H1 (cell line): ENCODE measurements at regions not wholly inside any gene's neighbourhood (a gene's known extent, or its start where the extent isn't known, plus 50 kb on each side); places are given as distances from the start of the nearest gene placed in this dataset.

Experiments used
- CTCF ChIA-PET: fragments of 300-600 bp; sonication (Branson Sonifier 250); formaldehyde crosslinking; loops from one replicate; lab custom pipeline; 2021; ENCODE audit not compliant: partially characterized antibody; lab: Charles Lee
- POLR2A ChIA-PET: fragments of 300-600 bp; sonication (Branson Sonifier 250); formaldehyde crosslinking; loops from one replicate; lab custom pipeline; 2021; ENCODE audit warnings: inconsistent platforms; ENCODE audit not compliant: partially characterized antibody; lab: Charles Lee
- DNase-seq, 2 experiments: peaks; one replicate each; pipeline versions ENCODE4 v3.0.0 to v3.0.0-alpha.2; 2010 to 2022; ENCODE audit warnings: low spot score in 2 of 2, low read depth in 1 of 2, mixed read lengths in 1 of 2
- FAIRE-seq: peaks from 2 replicates; lab custom pipeline; 2011; peaks lifted over from hg19 to GRCh38; lab: Jason Lieb, UNC
- H2AFZ ChIP-seq: 2 replicates; pipeline ENCODE4 v1.8.1; 2012; ENCODE audit warnings: low read length, inconsistent platforms
- H2AK5ac ChIP-seq: 2 replicates; pipeline ENCODE4 v1.6.1; 2013; ENCODE audit warnings: low read depth, low read length
- H2BK120ac ChIP-seq: replicated peaks from 2 replicates; pipeline ENCODE3; 2013; ENCODE audit warnings: low read depth, low read length, inconsistent platforms
- H2BK12ac ChIP-seq: 2 replicates; pipeline ENCODE4 v1.6.1; 2013; ENCODE audit warnings: low read depth, low read length
- H2BK15ac ChIP-seq: 2 replicates; pipeline ENCODE4 v1.6.1; 2013; ENCODE audit warnings: low read length
- H2BK20ac ChIP-seq: 2 replicates; pipeline ENCODE4 v1.6.1; 2013; ENCODE audit warnings: low read length
- H2BK5ac ChIP-seq: 2 replicates; pipeline ENCODE4 v1.6.1; 2013; ENCODE audit warnings: low read depth, low read length
- H3K14ac ChIP-seq: 2 replicates; pipeline ENCODE4 v1.6.1; 2013; ENCODE audit warnings: inconsistent platforms; ENCODE audit not compliant: insufficient read length
- H3K18ac ChIP-seq: 2 replicates; pipeline ENCODE4 v1.6.1; 2013; ENCODE audit warnings: low read length; ENCODE audit errors: extremely low read depth
- H3K23ac ChIP-seq: 2 replicates; pipeline ENCODE4 v1.6.1; 2013; ENCODE audit warnings: inconsistent platforms; ENCODE audit not compliant: insufficient read length
- H3K23me2 ChIP-seq: 2 replicates; pipeline ENCODE4 v1.6.1; 2013; ENCODE audit warnings: low read depth, low read length
- H3K27ac ChIP-seq: 2 replicates; pipeline ENCODE4 v1.6.1; 2011; ENCODE audit warnings: low read depth, low read length, inconsistent platforms
- H3K27me3 ChIP-seq, 4 experiments: replicated peaks in 1 of 4; 1 replicate in 1 of 4; 2 replicates in 3 of 4; pipeline versions ENCODE4 v1.6.1 to v1.8.1; 2011 to 2013; ENCODE audit warnings: low read length in 3 of 4, mild to moderate bottlenecking in 3 of 4, inconsistent platforms in 2 of 4, mixed read lengths in 2 of 4, moderate library complexity in 1 of 4; ENCODE audit not compliant: control insufficient read depth in 3 of 4, insufficient read depth in 3 of 4; ENCODE audit errors: extremely low read depth in 1 of 4
- H3K36me3 ChIP-seq, 4 experiments: 2 replicates each; pipeline versions ENCODE4 v1.6.1 to v1.8.1; 2011 to 2013; ENCODE audit warnings: mild to moderate bottlenecking in 4 of 4, low read length in 3 of 4, moderate library complexity in 2 of 4, control low read depth in 1 of 4, inconsistent platforms in 1 of 4; ENCODE audit not compliant: insufficient read depth in 4 of 4, control insufficient read depth in 2 of 4
- H3K4ac ChIP-seq: replicated peaks from 2 replicates; pipeline ENCODE3; 2013; ENCODE audit warnings: low read length, low read depth, mixed read lengths, inconsistent platforms; ENCODE audit not compliant: insufficient read length
- H3K4me1 ChIP-seq, 4 experiments: replicated peaks in 1 of 4; 1 replicate in 1 of 4; 2 replicates in 3 of 4; pipeline versions ENCODE4 v1.6.1 to v1.8.1; 2011 to 2013; ENCODE audit warnings: low read length in 3 of 4, inconsistent platforms in 2 of 4, mixed read lengths in 1 of 4; ENCODE audit not compliant: insufficient read depth in 4 of 4, control insufficient read depth in 3 of 4
- H3K4me2 ChIP-seq, 2 experiments: 2 replicates each; pipeline versions ENCODE4 v1.6.1 to v1.8.1; 2011 to 2013; ENCODE audit warnings: low read depth in 2 of 2, low read length in 2 of 2, control low read depth in 1 of 2, inconsistent platforms in 1 of 2, mild to moderate bottlenecking in 1 of 2; ENCODE audit not compliant: insufficient read depth in 1 of 2
- H3K4me3 ChIP-seq, 4 experiments: fragments of 200-600, 300-600 bp in 1 of 4; sonication (generic), shearing (Covaris generic), sonication (Bioruptor Twin) in 1 of 4; 2 replicates each; pipeline versions ENCODE4 v1.5.1 to v1.8.1; 2011 to 2016; ENCODE audit warnings: low read length in 4 of 4, low read depth in 3 of 4, control low read depth in 2 of 4, inconsistent platforms in 2 of 4, mild to moderate bottlenecking in 2 of 4, mixed read lengths in 1 of 4, moderate library complexity in 1 of 4; ENCODE audit not compliant: insufficient read depth in 2 of 4; ENCODE audit errors: extremely low read depth in 1 of 4
- H3K56ac ChIP-seq: replicated peaks from 2 replicates; pipeline ENCODE3; 2013; ENCODE audit warnings: low read depth, mild to moderate bottlenecking, mixed read lengths, low read length, inconsistent platforms; ENCODE audit not compliant: insufficient read length
- H3K79me1 ChIP-seq: 2 replicates; pipeline ENCODE4 v1.6.1; 2013; ENCODE audit warnings: low read depth, low read length, control low read depth
- H3K79me2 ChIP-seq, 2 experiments: 2 replicates each; pipeline versions ENCODE4 v1.6.1 to v1.8.1; 2012 to 2013; ENCODE audit warnings: low read length in 2 of 2, mild to moderate bottlenecking in 2 of 2, inconsistent platforms in 1 of 2; ENCODE audit not compliant: insufficient read depth in 2 of 2, control insufficient read depth in 1 of 2
- H3K9ac ChIP-seq, 4 experiments: replicated peaks in 1 of 4; 1 replicate in 1 of 4; 2 replicates in 3 of 4; pipeline versions ENCODE4 v1.6.1 to v1.8.1; 2011 to 2013; ENCODE audit warnings: low read depth in 3 of 4, low read length in 3 of 4, control low read depth in 2 of 4, mild to moderate bottlenecking in 2 of 4, moderate library complexity in 2 of 4, inconsistent platforms in 1 of 4; ENCODE audit errors: extremely low read depth in 1 of 4
- H3K9me3 ChIP-seq, 2 experiments: 2 replicates each; pipeline versions ENCODE4 v1.6.1 to v1.8.1; 2012 to 2013; ENCODE audit warnings: mild to moderate bottlenecking in 2 of 2, moderate library complexity in 2 of 2, control low read depth in 1 of 2, inconsistent platforms in 1 of 2, low read depth in 1 of 2, low read length in 1 of 2, mixed read lengths in 1 of 2; ENCODE audit not compliant: insufficient read depth in 2 of 2
- H4K20me1 ChIP-seq, 2 experiments: replicated peaks in 1 of 2; 2 replicates each; pipeline versions ENCODE3 to v1.8.1; 2011 to 2013; ENCODE audit warnings: inconsistent platforms in 2 of 2, low read length in 2 of 2, mild to moderate bottlenecking in 1 of 2; ENCODE audit not compliant: insufficient read depth in 2 of 2, control insufficient read depth in 1 of 2
- H4K5ac ChIP-seq: 2 replicates; pipeline ENCODE4 v1.6.1; 2013; ENCODE audit warnings: low read length, low read depth, mixed read lengths, inconsistent platforms; ENCODE audit not compliant: insufficient read length
- H4K8ac ChIP-seq: 2 replicates; pipeline ENCODE4 v1.8.0; 2013; ENCODE audit warnings: mild to moderate bottlenecking, moderate library complexity, low read length, inconsistent platforms; ENCODE audit not compliant: insufficient read depth; ENCODE audit errors: extremely low read depth
- H4K91ac ChIP-seq: replicated peaks from 2 replicates; pipeline ENCODE3; 2013; ENCODE audit warnings: low read length, mixed read lengths, inconsistent platforms; ENCODE audit not compliant: insufficient read length
- ASH2L ChIP-seq: fragments of 200-600, 300-600 bp; sonication (generic); IDR thresholded peaks from one replicate; pipeline ENCODE4 v1.7.1; 2017; ENCODE audit warnings: low read length
- CHD2 ChIP-seq: IDR thresholded peaks from 2 replicates; pipeline ENCODE4 v1.6.1; 2012; ENCODE audit warnings: low read length, improper control_type of control experiment
- EZH2 ChIP-seq: fragments of 200-600 bp; sonication (generic); IDR thresholded peaks from 2 replicates; pipeline ENCODE4 v1.7.1; 2012; ENCODE audit warnings: low read depth, mild to moderate bottlenecking, moderate library complexity, low read length, inconsistent platforms; ENCODE audit not compliant: severe bottlenecking
- FOSL1 ChIP-seq: IDR thresholded peaks from 2 replicates; pipeline ENCODE4 v1.6.1; 2011; ENCODE audit warnings: mild to moderate bottlenecking, low read depth, low read length, moderate library complexity; ENCODE audit not compliant: insufficient read depth
- HDAC2 ChIP-seq, 2 experiments: fragments of 300-600 bp in 1 of 2; sonication (generic) in 1 of 2; IDR thresholded peaks; 2 replicates each; pipeline ENCODE4 v1.6.1; 2011 to 2012; ENCODE audit warnings: low read depth in 2 of 2, low read length in 2 of 2, mild to moderate bottlenecking in 2 of 2, moderate library complexity in 2 of 2, borderline replicate concordance in 1 of 2, inconsistent platforms in 1 of 2
- JUN ChIP-seq: IDR thresholded peaks from 2 replicates; pipeline ENCODE4 v1.6.1; 2011; ENCODE audit warnings: low read depth, mild to moderate bottlenecking, improper control_type of control experiment, low read length
- KDM1A ChIP-seq: fragments of 200-600, 300-600 bp; sonication (generic); IDR thresholded peaks from 2 replicates; pipeline ENCODE4 v1.7.1; 2016; ENCODE audit warnings: mild to moderate bottlenecking, low read length, borderline replicate concordance
- POU5F1 ChIP-seq: IDR thresholded peaks from 2 replicates; pipeline ENCODE4 v1.6.1; 2011; ENCODE audit warnings: low read depth, mild to moderate bottlenecking, low read length, moderate library complexity
- SP2 ChIP-seq: IDR thresholded peaks from 2 replicates; pipeline ENCODE4 v1.6.1; 2012; ENCODE audit warnings: mild to moderate bottlenecking, low read length, inconsistent platforms
- SRF ChIP-seq: IDR thresholded peaks from 2 replicates; pipeline ENCODE4 v1.6.1; 2011; ENCODE audit warnings: mild to moderate bottlenecking, low read depth, low read length, moderate library complexity
- TAF1 ChIP-seq: IDR thresholded peaks from 2 replicates; pipeline ENCODE4 v1.6.1; 2011; ENCODE audit warnings: mild to moderate bottlenecking, low read depth, low read length
- YY1 ChIP-seq: IDR thresholded peaks from 2 replicates; pipeline ENCODE4 v1.6.1; 2011; ENCODE audit warnings: low read depth, mild to moderate bottlenecking, low read length
- WGBS, 2 experiments: shearing (Covaris generic) in 1 of 2; methylation state at CpG; one replicate each; pipeline versions ENCODE4 v1.1.6 to v1.1.7; 2013 to 2015; ENCODE audit warnings: low lambda C conversion rate in 2 of 2, mixed read lengths in 2 of 2, inconsistent platforms in 1 of 2, low coverage in 1 of 2, missing lambda C conversion rate in 1 of 2; ENCODE audit not compliant: insufficient replicate concordance in 2 of 2, insufficient coverage in 1 of 2, insufficient read length in 1 of 2; ENCODE audit errors: extremely low coverage in 1 of 2, missing lambda C conversion rate in 1 of 2; 5-methylcytosine and 5-hydroxymethylcytosine counted together
- TF ChIP-seq, protein P1 (sequence below), 3 experiments: IDR thresholded peaks; 1 replicate in 2 of 3; 2 replicates in 1 of 3; pipeline versions ENCODE4 v1.5.1 to v1.6.1; 2011; ENCODE audit warnings: low read length in 3 of 3, mild to moderate bottlenecking in 3 of 3, inconsistent platforms in 2 of 3, low read depth in 1 of 3, moderate library complexity in 1 of 3; ENCODE audit not compliant: insufficient read depth in 1 of 3; ENCODE audit errors: control extremely low read depth in 1 of 3

DNA sequence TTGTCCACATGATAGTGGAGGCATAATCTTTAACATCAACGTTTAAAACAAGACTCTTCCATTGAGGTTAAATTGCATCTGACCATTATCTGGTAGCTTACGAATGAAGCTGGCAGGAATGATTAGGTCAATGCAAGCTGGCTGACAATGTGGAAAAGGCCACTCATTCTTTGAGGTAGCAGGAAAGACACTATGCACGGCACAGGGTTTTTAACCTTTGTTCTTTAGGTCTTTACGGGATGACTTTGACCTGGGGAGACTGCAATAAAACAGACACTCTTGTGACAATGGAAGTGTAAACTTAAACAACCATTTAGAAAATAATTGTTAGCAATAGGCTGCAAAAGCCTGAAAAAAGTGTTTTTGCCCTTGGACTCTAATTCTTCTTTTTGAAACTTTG is 193.8 kb upstream of the FOXD3 start:
- H4K91ac ChIP-seq, result no peak overlapping the region
- no peaks in the 10 kb centered on the region for H4K20me1 ChIP-seq
- H2BK120ac ChIP-seq, result no peak overlapping the region
- no peak overlapping the region for H3K18ac ChIP-seq
- no peak overlapping the region for H3K27ac ChIP-seq
- H2AK5ac ChIP-seq, result no peak overlapping the region
- no peak overlapping the region for H3K23ac ChIP-seq
- no peak overlapping the region for H3K56ac ChIP-seq
- no peak overlapping the region for H2BK12ac ChIP-seq
- H3K4me2 ChIP-seq, result no peak overlapping the region
- H3K79me1 ChIP-seq, result no peaks in the 10 kb centered on the region
- no peaks in the 10 kb centered on the region for H3K79me2 ChIP-seq
- H3K9me3 ChIP-seq, result no peaks in the 10 kb centered on the region
- FAIRE-seq (no peak), DNase-seq (no peak)
- no peaks in the 10 kb centered on the region for H3K36me3 ChIP-seq
- no peaks in the 10 kb centered on the region for H3K27me3 ChIP-seq
- no peak overlapping the region for H3K4me3 ChIP-seq
- H2AFZ ChIP-seq, result no peak overlapping the region
- CTCF ChIA-PET, result interaction anchor here (0.9 to 2.4 kb wide), 2 partner anchors 20 to 43 kb away, joined by 3 to 7 read pairs; no protein-coding TSS in a partner anchor
- no peak overlapping the region for H4K5ac ChIP-seq
- no peaks in the 10 kb centered on the region for H3K23me2 ChIP-seq
- H3K4me1 ChIP-seq, result no peaks in the 10 kb centered on the region
- no peak overlapping the region for H3K14ac ChIP-seq
- H3K4ac ChIP-seq, result no peak overlapping the region
- H3K9ac ChIP-seq, result no peak overlapping the region
- H4K8ac ChIP-seq, result no peak overlapping the region
- H2BK15ac ChIP-seq, result no peak overlapping the region
- H2BK20ac ChIP-seq, result no peak overlapping the region
- 84% methylated on average over 4 of the region's 4 CpGs; no CpG with 5 or more reads in 1 of the 2 experiments for WGBS, 2 experiments
- POLR2A ChIA-PET, result no interaction called here
- H2BK5ac ChIP-seq, result no peak overlapping the region
- TF ChIP-seq, protein P1, sequence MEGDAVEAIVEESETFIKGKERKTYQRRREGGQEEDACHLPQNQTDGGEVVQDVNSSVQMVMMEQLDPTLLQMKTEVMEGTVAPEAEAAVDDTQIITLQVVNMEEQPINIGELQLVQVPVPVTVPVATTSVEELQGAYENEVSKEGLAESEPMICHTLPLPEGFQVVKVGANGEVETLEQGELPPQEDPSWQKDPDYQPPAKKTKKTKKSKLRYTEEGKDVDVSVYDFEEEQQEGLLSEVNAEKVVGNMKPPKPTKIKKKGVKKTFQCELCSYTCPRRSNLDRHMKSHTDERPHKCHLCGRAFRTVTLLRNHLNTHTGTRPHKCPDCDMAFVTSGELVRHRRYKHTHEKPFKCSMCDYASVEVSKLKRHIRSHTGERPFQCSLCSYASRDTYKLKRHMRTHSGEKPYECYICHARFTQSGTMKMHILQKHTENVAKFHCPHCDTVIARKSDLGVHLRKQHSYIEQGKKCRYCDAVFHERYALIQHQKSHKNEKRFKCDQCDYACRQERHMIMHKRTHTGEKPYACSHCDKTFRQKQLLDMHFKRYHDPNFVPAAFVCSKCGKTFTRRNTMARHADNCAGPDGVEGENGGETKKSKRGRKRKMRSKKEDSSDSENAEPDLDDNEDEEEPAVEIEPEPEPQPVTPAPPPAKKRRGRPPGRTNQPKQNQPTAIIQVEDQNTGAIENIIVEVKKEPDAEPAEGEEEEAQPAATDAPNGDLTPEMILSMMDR (IDR thresholded peaks at IDR 0.05; ENCODE audit: control extremely low read depth in 1 of 3, insufficient read depth in 1 of 3, low read depth in 1 of 3, low read length in 3 of 3), result no peak
- TF ChIP-seq SRF (no peak), FOSL1 (no peak), EZH2 (no peak), POU5F1 (no peak), SP2 (no peak), TAF1 (no peak), JUN (no peak), KDM1A (no peak), CHD2 (no peak), HDAC2 (IDR thresholded peaks at IDR 0.05; ENCODE audit: borderline replicate concordance in 1 of 2, low read depth in 2 of 2, low read length in 2 of 2) (no peak), YY1 (no peak), ASH2L (no peak)
